H9 (cell line): ENCODE measurements at regions not wholly inside any gene's neighbourhood (a gene's known extent, or its start where the extent isn't known, plus 50 kb on each side); places are given as distances from the start of the nearest gene placed in this dataset.

ENCODE experiments used
- DNase-seq: peaks from one replicate; pipeline ENCODE4 v3.0.0-alpha.2; 2017
- H2AFZ ChIP-seq: one replicate; pipeline ENCODE4 v1.6.1; 2013; ENCODE audit warnings: mild to moderate bottlenecking, low read length, control low read depth, moderate library complexity
- H2AK5ac ChIP-seq: 2 replicates; pipeline ENCODE4 v1.6.1; 2013; ENCODE audit warnings: low read length, control low read depth, mixed read lengths; ENCODE audit not compliant: insufficient read length
- H2BK120ac ChIP-seq: one replicate; pipeline ENCODE4 v1.6.1; 2013; ENCODE audit warnings: low read depth, mild to moderate bottlenecking, low read length, control low read depth, inconsistent platforms; ENCODE audit not compliant: poor library complexity, severe bottlenecking
- H2BK12ac ChIP-seq: 2 replicates; pipeline ENCODE4 v1.6.1; 2013; ENCODE audit warnings: low read length, control low read depth, mixed read lengths, low read depth; ENCODE audit not compliant: insufficient read length
- H2BK15ac ChIP-seq: 2 replicates; pipeline ENCODE4 v1.6.1; 2013; ENCODE audit warnings: low read depth, low read length, control low read depth
- H2BK20ac ChIP-seq: one replicate; pipeline ENCODE4 v1.6.1; 2013; ENCODE audit warnings: low read depth, mild to moderate bottlenecking, low read length, control low read depth, inconsistent platforms; ENCODE audit not compliant: poor library complexity, severe bottlenecking
- H2BK5ac ChIP-seq: 2 replicates; pipeline ENCODE4 v1.6.1; 2013; ENCODE audit warnings: low read length, control low read depth, mixed read lengths; ENCODE audit not compliant: insufficient read length
- H3K14ac ChIP-seq: 2 replicates; pipeline ENCODE4 v1.6.1; 2013; ENCODE audit warnings: low read length, control low read depth; ENCODE audit not compliant: insufficient read depth
- H3K18ac ChIP-seq: 2 replicates; pipeline ENCODE4 v1.6.1; 2013; ENCODE audit warnings: low read depth, mild to moderate bottlenecking, mixed read lengths, low read length, control low read depth; ENCODE audit not compliant: insufficient read length
- H3K23ac ChIP-seq: 2 replicates; pipeline ENCODE4 v1.6.1; 2013; ENCODE audit warnings: low read length, control low read depth, mixed read lengths, low read depth; ENCODE audit not compliant: insufficient read length
- H3K23me2 ChIP-seq: 2 replicates; pipeline ENCODE4 v1.6.1; 2013; ENCODE audit warnings: low read depth, mild to moderate bottlenecking, mixed read lengths, low read length, control low read depth; ENCODE audit not compliant: insufficient read length, poor library complexity, severe bottlenecking
- H3K27ac ChIP-seq: 2 replicates; pipeline ENCODE4 v1.5.1; 2013; ENCODE audit warnings: low read length, control low read depth, mixed read lengths, low read depth; ENCODE audit not compliant: insufficient read length
- H3K27me3 ChIP-seq: 2 replicates; pipeline ENCODE4 v1.6.1; 2013; ENCODE audit warnings: low read length, control low read depth, inconsistent platforms; ENCODE audit not compliant: insufficient read depth
- H3K4ac ChIP-seq: 2 replicates; pipeline ENCODE4 v1.6.1; 2013; ENCODE audit warnings: low read depth, mild to moderate bottlenecking, control low read depth, inconsistent platforms, low read length, moderate library complexity
- H3K4me1 ChIP-seq: 2 replicates; pipeline ENCODE4 v1.6.1; 2013; ENCODE audit warnings: low read length, control low read depth, inconsistent platforms; ENCODE audit not compliant: insufficient read depth
- H3K4me2 ChIP-seq: 2 replicates; pipeline ENCODE4 v1.6.1; 2013; ENCODE audit warnings: low read length, control low read depth, mixed read lengths; ENCODE audit not compliant: insufficient read length, insufficient read depth
- H3K56ac ChIP-seq: 2 replicates; pipeline ENCODE4 v1.6.1; 2013; ENCODE audit warnings: low read depth, mild to moderate bottlenecking, mixed read lengths, low read length, control low read depth; ENCODE audit not compliant: insufficient read length
- H3K79me1 ChIP-seq: 2 replicates; pipeline ENCODE4 v1.6.1; 2013; ENCODE audit warnings: low read depth, mild to moderate bottlenecking, moderate library complexity, low read length, control low read depth, inconsistent platforms; ENCODE audit not compliant: insufficient read depth, poor library complexity, severe bottlenecking
- H3K79me2 ChIP-seq: 2 replicates; pipeline ENCODE4 v1.6.1; 2013; ENCODE audit warnings: low read length, control low read depth, inconsistent platforms; ENCODE audit not compliant: insufficient read depth
- H3K9ac ChIP-seq: 2 replicates; pipeline ENCODE4 v1.6.1; 2013; ENCODE audit warnings: low read length, control low read depth, mixed read lengths; ENCODE audit not compliant: insufficient read length; ENCODE audit errors: extremely low read depth
- H3K9me3 ChIP-seq: one replicate; pipeline ENCODE4 v1.6.1; 2013; ENCODE audit warnings: low read depth, low read length, inconsistent platforms; ENCODE audit not compliant: control insufficient read depth
- H3T11ph ChIP-seq: one replicate; pipeline ENCODE4 v1.6.1; 2013; ENCODE audit warnings: mild to moderate bottlenecking, low read length, control low read depth, inconsistent platforms
- H4K20me1 ChIP-seq: one replicate; pipeline ENCODE4 v1.6.1; 2013; ENCODE audit not compliant: control insufficient read depth, insufficient read length, insufficient read depth
- H4K5ac ChIP-seq: 2 replicates; pipeline ENCODE4 v1.6.1; 2013; ENCODE audit warnings: low read depth, mild to moderate bottlenecking, mixed read lengths, low read length, control low read depth; ENCODE audit not compliant: insufficient read length
- H4K8ac ChIP-seq: replicated peaks from 2 replicates; pipeline ENCODE4 v1.6.1; 2013; ENCODE audit warnings: low read length, control low read depth, mixed read lengths, low read depth; ENCODE audit not compliant: insufficient read length
- H4K91ac ChIP-seq: 2 replicates; pipeline ENCODE4 v1.6.1; 2013; ENCODE audit warnings: low read depth, mild to moderate bottlenecking, moderate library complexity, mixed read lengths, low read length, control low read depth; ENCODE audit not compliant: insufficient read length
- H3K27ac Mint-ChIP-seq, 3 experiments: 2 replicates in 2 of 3; 3 replicates in 1 of 3; pipeline ENCODE4 v1.8.0; 2020 to 2021; ENCODE audit warnings: mixed read lengths in 3 of 3, mild to moderate bottlenecking in 1 of 3, moderate library complexity in 1 of 3
- H3K27me3 Mint-ChIP-seq: 2 replicates; pipeline ENCODE4 v1.8.0; 2021; ENCODE audit warnings: low read depth, mild to moderate bottlenecking, moderate library complexity, mixed read lengths
- H3K36me3 Mint-ChIP-seq, 3 experiments: 2 replicates in 2 of 3; 3 replicates in 1 of 3; pipeline ENCODE4 v1.8.0; 2020 to 2021; ENCODE audit warnings: low read depth in 3 of 3, mixed read lengths in 3 of 3; ENCODE audit not compliant: insufficient read depth in 1 of 3
- H3K4me1 Mint-ChIP-seq, 2 experiments: 2 replicates each; pipeline ENCODE4 v1.8.0; 2020; ENCODE audit warnings: mixed read lengths in 2 of 2
- H3K4me3 Mint-ChIP-seq, 2 experiments: 2 replicates in 1 of 2; 3 replicates in 1 of 2; pipeline ENCODE4 v1.8.0; 2020 to 2021; ENCODE audit warnings: mild to moderate bottlenecking in 2 of 2, mixed read lengths in 2 of 2, moderate library complexity in 1 of 2
- H3K9me3 Mint-ChIP-seq, 2 experiments: 2 replicates in 1 of 2; 3 replicates in 1 of 2; pipeline ENCODE4 v1.8.0; 2020; ENCODE audit warnings: mild to moderate bottlenecking in 2 of 2, mixed read lengths in 2 of 2, moderate library complexity in 1 of 2
- WGBS: extraction: QIAGEN DNeasy Blood & Tissue Kit; methylation state at CpG from one replicate; pipeline ENCODE4 v1.1.7; 2013; ENCODE audit warnings: missing lambda C conversion rate, low lambda C conversion rate, mixed read lengths; ENCODE audit not compliant: insufficient read length; ENCODE audit errors: extremely low coverage; 5-methylcytosine and 5-hydroxymethylcytosine counted together
- TF ChIP-seq, protein P1 (sequence below): fragments of 200-600 bp; sonication (generic); conservative IDR thresholded peaks from 3 replicates; pipeline ENCODE4 v1.8.0; 2021; ENCODE audit warnings: antibody characterized with exemption, mild to moderate bottlenecking

DNA sequence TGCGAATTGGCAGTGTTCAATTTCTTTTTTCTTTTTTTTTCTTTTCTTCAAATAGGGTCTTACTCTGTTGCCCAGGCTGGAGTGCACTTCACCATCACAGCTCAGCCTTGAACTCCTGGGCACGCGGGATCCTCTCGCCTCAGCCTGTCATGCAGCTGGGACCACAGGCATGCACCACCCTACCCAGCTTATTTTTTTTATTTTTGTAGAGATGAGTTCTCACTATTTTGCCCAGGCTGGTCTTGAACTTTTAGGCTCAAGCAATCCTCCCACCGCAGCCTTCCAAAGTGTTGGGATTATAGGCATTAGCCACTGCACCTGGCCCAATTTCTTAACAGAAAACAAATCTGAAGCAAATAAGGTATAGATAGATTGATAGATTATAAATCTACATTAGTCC is 69.3 kb downstream of the SKIDA1 start:
- no peak overlapping the region for H3K27ac ChIP-seq
- H3K4me2 ChIP-seq: no peak overlapping the region
- H2BK5ac ChIP-seq: no peak overlapping the region
- Mint-ChIP-seq H3K9me3 (no peaks in the 10 kb centered on the region; a peak in 1 of 5 replicates), H3K4me3 (no peak overlapping the region), H3K4me1 (peaks cover 2 to 3% of the 10 kb centered on the region in 2 experiments; a peak in 1 of 4 replicates), H3K36me3 (peaks cover 0 to 4% (median 0%) of the 10 kb centered on the region in 3 experiments; a peak in 2 of 7 replicates), H3K27ac (no peak overlapping the region), H3K27me3 (no peaks in the 10 kb centered on the region)
- no peak overlapping the region for H4K91ac ChIP-seq
- no peak overlapping the region for H3K9ac ChIP-seq
- no peak overlapping the region for H2BK15ac ChIP-seq
- H3K56ac ChIP-seq: no peak overlapping the region
- WGBS: no CpG with 5 or more reads among the region's 5 CpGs
- H3K18ac ChIP-seq: no peak overlapping the region
- no peaks in the 10 kb centered on the region for H3K27me3 ChIP-seq
- H3K23ac ChIP-seq: no peak overlapping the region
- H4K8ac ChIP-seq: no peak overlapping the region
- H3K79me2 ChIP-seq: no peaks in the 10 kb centered on the region
- no peak overlapping the region for H2BK20ac ChIP-seq
- no peak overlapping the region for H3T11ph ChIP-seq
- H3K9me3 ChIP-seq: no peaks in the 10 kb centered on the region
- no peak overlapping the region for H2BK120ac ChIP-seq
- H3K79me1 ChIP-seq: no peaks in the 10 kb centered on the region
- TF ChIP-seq, protein P1, sequence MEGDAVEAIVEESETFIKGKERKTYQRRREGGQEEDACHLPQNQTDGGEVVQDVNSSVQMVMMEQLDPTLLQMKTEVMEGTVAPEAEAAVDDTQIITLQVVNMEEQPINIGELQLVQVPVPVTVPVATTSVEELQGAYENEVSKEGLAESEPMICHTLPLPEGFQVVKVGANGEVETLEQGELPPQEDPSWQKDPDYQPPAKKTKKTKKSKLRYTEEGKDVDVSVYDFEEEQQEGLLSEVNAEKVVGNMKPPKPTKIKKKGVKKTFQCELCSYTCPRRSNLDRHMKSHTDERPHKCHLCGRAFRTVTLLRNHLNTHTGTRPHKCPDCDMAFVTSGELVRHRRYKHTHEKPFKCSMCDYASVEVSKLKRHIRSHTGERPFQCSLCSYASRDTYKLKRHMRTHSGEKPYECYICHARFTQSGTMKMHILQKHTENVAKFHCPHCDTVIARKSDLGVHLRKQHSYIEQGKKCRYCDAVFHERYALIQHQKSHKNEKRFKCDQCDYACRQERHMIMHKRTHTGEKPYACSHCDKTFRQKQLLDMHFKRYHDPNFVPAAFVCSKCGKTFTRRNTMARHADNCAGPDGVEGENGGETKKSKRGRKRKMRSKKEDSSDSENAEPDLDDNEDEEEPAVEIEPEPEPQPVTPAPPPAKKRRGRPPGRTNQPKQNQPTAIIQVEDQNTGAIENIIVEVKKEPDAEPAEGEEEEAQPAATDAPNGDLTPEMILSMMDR: no peak
- no peaks in the 10 kb centered on the region for H3K4me1 ChIP-seq
- no peak overlapping the region for H2AFZ ChIP-seq
- H3K23me2 ChIP-seq: no peaks in the 10 kb centered on the region
- H4K5ac ChIP-seq: no peak overlapping the region
- H2BK12ac ChIP-seq: no peak overlapping the region
- H4K20me1 ChIP-seq: no peaks in the 10 kb centered on the region
- H2AK5ac ChIP-seq: no peak overlapping the region
- H3K4ac ChIP-seq: no peak overlapping the region
- no peak overlapping the region for H3K14ac ChIP-seq
- no peak for DNase-seq
